Thyroid gland (tissue), 4 donors: ENCODE measurements at regions not wholly inside any gene's neighbourhood (a gene's known extent, or its start where the extent isn't known, plus 50 kb on each side); places are given as distances from the start of the nearest gene placed in this dataset.

Experiments
- CTCF ChIP-seq, 6 experiments: fragments of 200-600 bp in 3 of 6; fragments of 450-650 bp in 3 of 6; sonication (generic) in 3 of 6; IDR thresholded peaks; one replicate each; pipeline ENCODE4 v1.5.1; 2016 to 2019; ENCODE audit warnings: antibody characterized with exemption in 6 of 6, mild to moderate bottlenecking in 2 of 6, inconsistent platforms in 1 of 6, moderate library complexity in 1 of 6
- POLR2A ChIP-seq, 2 donors: fragments of 450-650 bp; IDR thresholded peaks; one replicate each; pipeline ENCODE4 v1.6.1; 2017; ENCODE audit warnings: antibody characterized with exemption in 2 of 2, mild to moderate bottlenecking in 2 of 2, moderate library complexity in 1 of 2

- TF ChIP-seq POLR2A (IDR thresholded peaks at IDR 0.05) (no peak), CTCF (IDR thresholded peaks at IDR 0.05) (no peak)
Observed at GRCh38 chr6:28775405-28776129, 148.2 kb downstream of the TRIM27 start.
